HL-60/S4 treated with phorbol 12-myristate 13-acetate at 8.2 ng/mL for 4 days and 3 days (cell line): ENCODE measurements at regions not wholly inside any gene's neighbourhood (a gene's known extent, or its start where the extent isn't known, plus 50 kb on each side); places are given as distances from the start of the nearest gene placed in this dataset.

ENCODE experiments used
- in situ Hi-C: fragments of 300-500 bp; cut with MboI; formaldehyde crosslinking; loops from 2 replicates; pipeline ENCODE4 v1.15.0; 2022; ENCODE audit warnings: low sequenced_read_pairs

DNA sequence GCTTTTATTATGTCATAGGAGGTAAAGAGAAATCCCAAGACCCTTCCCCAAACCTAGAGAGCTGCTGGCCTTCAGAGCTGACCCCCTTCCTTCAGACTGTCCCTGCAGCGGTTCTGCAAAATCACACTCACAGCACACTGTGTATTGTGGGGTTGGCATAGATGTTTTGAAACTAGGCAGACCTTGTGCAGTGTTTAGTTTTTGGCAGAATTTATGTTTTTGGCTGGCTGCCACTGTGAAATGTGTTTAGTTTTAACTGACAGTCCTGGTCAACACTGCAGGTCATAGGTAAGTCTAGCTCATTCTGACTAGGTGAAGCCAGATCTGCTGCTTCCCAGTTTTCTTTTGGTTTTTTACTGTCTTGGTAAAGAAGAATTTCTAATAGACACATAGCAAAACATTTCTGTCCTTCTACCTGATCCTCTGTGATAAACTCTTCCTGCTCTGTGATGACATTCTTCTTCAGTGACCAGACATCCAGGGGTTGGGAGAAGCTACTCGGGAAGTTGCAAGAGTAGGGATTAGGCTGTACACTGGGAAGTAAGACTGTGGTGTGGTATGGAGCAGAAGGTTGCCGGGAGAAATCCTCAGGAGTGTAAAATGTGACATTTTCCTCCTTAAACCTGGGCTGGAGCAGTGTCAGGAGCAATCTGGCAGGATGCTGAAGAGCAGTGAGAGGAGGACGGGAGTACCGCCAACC is 209.6 kb upstream of the MCTP2 start:
- in situ Hi-C loops = no loop called here

DNA sequence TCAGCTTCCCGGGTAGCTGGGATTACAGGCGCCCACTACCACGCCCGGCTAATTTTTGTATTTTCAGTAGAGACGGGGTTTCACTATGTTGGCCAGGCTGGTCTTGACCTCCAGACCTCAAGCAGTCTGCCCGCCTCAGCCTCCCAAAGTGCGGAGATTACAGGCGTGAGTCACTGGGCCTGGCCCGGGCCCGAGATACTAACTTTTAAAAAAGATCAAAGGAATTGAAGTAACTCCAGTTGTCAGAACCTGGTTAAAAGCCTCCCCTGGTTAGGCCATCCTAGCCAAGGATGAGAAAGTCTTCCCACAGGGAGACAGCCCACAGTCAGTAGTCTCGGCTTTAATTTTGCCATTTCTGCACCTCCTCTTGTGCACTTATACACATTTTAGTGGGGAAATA is 212.3 kb upstream of the MCTP2 start:
- in situ Hi-C loops = no loop called here

DNA sequence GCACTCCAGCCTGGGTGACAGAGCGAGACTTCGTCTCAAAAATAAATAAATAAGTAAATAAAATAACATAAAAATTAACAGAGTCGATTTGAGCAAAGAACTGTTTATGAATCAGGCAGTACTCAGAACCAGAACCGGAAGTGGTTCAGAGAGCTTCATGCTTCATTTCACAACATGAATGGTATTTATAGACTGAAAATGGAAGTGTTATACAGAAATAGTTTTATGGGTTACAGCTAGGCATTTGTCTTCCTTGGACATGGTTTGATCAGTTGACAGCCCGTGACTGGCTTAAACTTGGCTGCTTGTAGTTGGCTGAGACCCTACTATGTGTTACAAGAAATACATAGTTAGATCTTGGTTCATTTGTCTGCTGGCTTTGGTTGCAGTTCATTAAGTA is 216.0 kb upstream of the MCTP2 start:
- in situ Hi-C loops = no loop called here

DNA sequence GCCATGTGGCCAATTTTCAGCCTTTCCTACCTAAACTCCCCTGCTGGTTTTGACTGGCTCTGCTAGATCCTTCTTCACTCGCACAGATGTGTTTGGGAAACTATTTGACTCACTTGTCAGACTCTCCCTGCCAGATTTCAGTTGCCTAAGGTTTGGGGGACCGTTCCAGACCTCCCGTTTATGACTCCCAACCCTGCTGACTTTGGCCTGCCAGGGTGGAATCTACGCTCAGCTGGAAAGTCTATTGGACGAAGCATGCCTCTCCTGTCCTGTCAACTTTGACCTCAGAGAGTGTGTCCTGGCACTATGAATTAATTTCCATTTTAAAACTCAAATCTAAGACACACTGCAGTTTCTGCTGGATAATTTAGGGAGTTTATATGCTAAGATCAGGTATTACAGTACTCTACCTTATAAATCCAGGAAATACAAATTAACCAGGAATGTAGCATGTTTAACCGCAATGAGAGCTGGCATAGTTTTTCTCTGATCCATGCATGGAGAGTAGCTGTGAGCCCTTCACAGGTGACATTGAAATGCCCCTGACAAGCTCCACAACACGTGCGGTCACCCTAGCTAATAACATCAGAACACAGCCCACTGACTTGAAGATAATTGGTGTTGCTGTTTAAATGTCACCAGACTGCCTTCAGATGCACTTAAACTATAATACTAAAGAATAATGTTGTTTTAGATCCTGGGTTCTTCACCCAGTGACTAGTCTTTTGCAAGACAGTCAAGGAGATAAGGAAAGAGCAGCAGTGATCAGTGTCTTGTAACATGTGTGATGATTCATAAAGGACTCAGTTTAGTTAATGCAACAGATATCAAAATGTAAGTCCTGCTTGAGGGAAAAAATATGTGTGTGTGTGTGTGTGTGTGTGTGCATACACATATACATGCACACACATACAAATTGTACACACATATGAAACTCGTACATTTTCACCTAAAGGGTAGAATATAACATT is 223.0 kb upstream of the MCTP2 start:
- in situ Hi-C loops = no loop called here

DNA sequence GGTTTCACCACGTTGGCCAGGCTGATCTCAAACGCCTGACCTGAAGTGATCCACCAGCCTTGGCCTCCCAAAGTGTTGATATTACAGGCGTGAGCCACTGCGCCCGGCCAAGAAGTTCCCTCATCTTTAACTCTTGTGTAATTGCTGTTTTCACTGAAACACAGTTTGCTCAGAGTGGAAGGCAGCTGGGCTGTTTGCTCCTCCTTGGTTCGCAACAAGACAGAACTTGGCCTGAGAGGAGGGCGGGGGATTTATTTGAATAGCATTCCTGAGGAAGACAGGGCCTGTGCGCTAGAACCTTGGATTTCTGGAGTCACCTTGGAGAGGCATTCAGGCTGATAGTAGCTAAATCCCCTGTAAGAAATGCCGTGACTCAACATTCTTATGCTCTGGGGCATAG is 226.7 kb upstream of the MCTP2 start:
- in situ Hi-C loops = no loop called here

DNA sequence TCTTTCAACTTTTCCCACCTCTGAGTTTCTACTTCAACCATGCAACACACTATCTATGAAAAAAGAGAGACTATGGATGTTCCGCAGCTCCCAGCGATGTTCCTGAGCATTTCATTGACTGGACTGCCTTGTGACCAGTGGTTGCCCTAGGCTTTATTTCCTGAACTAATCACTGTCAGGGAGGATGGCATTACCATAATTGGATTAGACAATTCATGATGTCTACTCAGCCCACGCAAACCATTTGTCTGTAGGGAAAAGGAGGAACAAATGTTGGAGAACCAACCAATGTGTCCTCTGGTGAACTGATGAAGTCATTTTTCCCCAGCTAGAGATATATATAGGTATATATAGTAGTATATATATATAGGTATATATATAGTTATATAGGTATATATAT is 229.3 kb upstream of the MCTP2 start:
- in situ Hi-C loops = no loop called here

DNA sequence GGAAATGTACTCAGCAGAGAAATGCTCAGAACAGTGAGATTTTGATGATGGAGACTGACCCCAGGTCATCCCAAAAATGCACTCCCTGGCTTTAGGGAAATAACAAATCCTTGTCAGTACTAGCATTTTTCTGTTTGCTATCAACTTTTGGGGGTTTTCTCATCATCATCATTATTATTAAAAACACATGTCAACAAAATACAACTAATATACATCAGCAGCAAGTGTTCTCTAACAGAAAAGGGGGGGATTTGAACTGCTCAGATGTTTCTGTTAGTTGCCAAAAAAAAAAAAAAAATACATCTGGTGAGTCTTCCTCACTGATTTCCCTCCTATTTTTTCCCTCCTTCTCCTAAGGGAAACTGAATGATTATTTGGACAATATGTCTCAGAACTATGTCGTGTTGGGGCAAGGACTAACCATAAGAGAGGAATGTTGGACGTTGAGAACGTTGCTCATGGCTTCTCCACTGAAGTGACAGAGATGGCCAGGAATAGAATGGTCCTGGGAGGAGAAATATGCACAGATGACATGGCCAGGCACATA is 230.0 kb upstream of the MCTP2 start:
- in situ Hi-C loops = no loop called here

DNA sequence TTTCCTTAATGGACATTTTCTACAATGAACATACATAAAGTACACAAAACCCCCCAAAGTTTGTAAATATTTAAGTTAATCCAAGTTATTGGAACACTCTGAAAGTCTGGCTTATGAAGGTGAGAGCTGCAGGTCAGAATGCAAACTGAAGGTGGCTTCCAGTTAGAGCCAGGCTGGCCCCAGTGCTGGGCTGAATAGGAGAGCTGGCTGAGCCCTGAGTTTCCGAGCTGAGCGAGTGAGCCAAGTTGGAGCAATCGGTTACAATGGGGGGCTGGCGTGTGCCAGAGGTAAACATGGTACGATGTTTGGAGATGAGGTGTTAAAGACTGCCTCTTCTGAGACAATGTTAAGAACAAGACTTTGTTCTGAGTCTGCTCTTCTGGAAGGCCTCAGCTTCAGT is 230.8 kb upstream of the MCTP2 start:
- in situ Hi-C loops = no loop called here

DNA sequence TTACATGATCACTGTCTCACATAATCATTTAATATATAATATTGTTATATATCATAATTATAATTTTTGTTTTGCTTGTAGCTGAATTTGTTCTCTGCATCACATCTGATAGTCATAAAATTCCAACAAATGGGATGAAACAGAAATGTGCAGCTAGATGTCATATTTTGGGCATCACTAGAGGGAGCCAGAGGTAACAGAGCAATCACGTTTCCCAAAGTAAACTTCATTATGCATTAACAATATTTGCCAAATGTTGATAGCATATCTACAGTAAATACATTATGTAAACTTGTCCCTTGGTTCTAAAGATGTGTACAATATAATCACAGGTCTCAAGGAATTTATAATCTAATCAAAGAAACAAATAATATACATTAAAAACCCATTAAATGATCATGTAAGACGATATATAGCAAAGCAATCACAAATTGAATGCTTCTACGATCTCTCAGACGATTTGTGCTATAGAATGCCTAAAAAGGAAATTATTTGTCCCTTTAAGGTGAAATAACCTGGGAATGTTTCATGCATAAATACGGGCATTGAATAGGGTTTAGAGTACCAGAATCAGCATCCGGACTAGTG is 234.2 kb upstream of the MCTP2 start:
- in situ Hi-C loops = no loop called here

DNA sequence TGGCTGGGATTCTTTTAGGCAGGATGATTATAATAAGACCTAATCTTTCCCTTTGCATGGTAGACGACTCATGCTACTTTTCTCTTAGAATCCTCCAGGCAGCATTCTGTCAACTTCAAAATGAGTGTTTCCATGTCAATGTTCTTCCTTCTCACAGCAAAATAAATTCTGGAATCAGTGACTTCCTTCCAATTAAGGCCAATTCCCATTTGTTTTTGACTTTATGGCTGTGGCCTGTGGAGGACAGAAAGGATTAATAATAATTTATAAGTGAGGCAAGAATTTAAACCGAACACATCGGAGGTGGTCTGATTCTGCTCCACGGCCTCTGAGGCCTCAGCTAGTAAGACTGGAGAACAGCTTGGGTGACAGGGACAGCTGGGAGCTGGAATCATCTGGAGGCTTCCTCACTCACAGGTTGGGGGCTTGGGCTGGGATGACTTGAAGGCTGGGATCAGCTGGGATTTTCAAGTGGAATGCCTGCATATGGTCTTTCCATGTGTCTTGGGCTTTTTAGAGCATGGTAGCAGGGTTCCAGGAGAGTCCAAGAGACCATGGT is 241.8 kb upstream of the MCTP2 start:
- in situ Hi-C loops = no loop called here

DNA sequence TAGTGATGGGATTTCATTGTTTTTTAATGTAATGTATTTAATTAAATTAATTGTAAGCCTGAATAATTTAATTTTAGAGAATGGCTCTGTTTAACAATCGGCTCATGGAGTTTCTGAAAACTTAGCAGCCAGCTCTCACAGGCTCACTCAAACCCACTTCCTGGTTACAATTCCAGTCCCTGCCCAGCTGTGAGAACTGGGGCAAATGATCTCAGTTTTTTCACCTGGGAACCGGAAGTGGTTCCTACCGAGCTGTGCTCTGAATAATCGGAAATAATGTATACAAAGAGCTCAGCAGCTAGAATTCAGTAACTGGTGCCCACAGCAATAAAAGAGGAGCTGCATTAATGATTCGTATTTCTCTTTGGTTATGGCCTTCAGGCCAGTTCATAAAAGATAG is 244.3 kb upstream of the MCTP2 start:
- in situ Hi-C loops = no loop called here

DNA sequence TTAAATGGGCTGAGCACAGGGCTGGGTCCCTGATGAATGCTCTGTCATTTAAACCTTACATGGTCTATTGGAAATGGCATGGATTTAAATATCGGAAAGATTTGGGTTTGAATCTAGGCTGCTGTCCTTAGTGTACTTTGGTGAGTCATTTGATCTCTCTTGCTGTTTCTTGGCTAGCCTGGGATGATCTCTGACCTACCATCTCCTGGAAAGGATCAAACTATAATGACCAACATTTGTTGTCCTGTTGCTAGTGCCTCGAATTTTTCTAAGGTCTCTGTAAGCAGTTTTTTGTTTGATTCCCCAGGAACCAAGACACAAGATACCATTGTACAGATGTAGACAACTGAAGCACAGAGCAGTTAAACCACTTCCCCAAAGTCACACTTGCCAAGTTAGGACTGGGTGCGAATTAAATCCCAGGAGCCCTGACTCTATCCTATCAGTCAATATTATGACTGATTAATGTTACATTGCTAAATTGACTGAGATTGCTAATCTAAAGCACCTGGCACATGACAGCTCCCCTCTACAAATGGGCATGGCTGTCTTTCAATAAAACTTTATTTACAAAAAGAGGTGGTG is 244.9 kb upstream of the MCTP2 start:
- in situ Hi-C loops = no loop called here

DNA sequence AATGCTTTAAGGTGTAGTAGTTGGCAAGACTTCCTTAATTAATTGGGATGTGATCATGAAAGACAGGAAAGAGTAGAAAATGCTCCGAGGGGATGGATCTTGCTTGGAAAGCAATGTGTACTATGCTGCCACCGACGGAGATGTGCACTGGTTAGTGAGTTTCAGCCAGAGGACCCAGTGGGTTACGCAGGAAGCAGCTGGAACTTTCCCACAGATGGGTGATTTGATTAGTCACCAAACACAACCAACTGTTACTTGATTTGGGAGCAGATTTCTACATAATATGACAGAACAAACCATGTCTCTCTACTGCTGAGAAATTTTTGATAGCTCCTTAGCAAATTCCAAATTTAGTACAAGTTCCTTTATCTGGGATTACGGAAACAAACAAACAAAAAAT is 245.4 kb upstream of the MCTP2 start:
- in situ Hi-C loops = no loop called here

DNA sequence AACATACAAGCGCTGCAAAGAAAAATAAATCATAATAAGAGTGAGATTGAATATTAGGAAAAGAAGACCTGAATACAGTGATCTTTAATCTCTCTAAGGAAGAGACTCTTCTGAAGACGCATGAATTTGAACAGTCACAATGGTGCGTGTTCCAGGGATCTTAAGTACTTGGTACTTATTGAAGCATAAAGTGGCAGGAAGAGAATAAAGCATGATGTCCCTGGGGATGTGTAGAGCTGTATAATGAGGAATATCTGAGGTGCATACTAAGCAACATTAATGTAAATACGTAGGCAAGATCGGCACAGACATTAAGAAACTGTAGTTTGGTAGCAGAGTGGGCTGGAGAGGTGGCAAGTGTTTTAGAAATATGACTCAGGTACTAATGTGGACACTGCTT is 246.2 kb upstream of the MCTP2 start:
- in situ Hi-C loops = no loop called here

DNA sequence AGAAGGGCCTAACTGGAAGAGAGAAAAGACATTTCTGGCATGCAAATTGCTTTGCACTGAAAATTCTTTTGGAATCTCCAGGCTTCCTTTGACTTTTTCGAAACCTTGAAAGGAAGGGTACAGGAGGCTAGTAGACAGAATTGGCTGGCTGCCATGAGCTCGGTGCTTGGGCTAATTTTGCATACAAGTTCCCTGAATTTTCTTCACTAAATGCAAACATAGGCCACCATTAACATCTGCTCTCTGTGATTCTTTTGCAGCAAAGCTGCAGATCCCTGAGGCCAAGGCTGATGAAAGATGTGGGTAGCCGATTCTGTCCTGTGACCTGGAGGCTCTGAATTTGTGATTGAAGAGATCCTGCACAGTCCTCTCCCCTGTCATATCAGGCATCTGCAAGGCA is 247.8 kb upstream of the MCTP2 start:
- in situ Hi-C loops = no loop called here

DNA sequence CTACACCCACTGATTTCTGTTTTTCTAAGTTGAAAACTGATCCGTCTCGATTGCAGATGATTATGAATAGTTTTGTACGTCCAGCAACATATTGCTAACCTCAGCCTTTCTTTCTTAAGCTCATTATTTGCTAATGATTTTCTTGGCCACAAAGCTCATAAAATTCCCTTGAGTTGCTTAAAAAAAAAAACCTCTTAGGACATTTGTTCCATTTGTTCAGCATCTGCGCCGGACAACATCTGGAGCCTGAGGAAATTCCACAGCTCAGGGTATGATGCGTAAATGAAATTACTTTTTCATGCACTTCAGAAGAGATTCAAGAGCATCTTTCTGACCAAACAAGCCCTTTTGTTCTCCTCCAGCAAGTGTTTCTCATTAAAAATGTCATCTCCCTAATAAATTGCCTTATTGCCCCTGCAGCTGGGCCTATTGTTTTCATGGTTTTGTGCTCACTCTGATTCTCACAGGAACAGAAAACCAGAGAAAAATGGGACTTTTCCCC is 249.1 kb upstream of the MCTP2 start:
- in situ Hi-C loops = no loop called here

DNA sequence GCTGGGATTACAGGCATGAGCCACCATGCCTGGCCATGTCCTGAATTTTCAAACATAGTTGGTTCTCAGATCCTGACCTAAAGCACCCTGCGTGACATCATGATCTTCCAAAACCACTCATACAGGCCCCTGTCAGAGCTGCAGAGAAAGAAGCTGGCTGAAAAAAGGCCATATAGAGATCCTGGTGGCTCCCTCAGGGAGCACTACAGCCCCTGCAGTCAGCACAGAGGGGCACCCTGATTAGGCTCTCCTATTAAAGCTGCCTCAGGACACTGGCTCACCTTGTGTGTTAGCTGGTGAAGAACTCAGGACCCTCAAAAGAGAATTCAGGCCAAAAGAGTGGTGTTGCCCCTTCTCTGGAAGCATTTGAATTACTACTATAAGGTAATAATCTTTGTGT is 249.7 kb upstream of the MCTP2 start:
- in situ Hi-C loops = no loop called here

DNA sequence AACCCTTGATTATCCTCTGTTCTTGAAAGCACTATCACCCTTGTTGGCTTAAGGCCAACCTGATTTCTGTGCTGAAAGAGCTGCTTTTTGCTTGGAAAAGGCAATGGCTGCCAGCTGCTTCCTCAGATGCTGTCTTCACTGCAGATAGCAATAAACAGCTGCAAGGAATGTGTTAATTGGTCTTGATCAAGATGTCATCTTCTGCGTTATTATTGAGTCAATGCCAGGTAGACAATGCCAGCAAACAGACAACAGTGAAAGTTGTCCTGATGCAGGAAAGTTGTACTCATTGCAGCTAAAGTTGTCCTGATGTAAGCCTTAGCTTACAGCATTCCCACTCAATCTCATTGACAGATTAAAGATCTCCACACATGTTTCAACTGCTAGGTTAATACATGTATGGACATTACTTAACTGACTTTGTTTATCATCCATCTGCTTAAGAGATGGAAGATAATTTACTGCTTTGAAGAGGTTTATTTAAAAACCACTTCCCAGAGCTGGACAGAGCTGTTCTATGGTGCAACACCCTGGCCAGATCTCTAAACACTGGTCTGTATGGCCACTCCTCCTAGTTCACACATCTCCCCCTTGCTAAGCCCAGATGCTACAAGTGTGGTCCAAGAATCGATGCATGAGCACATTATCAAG is 251.0 kb upstream of the MCTP2 start:
- in situ Hi-C loops = no loop called here

DNA sequence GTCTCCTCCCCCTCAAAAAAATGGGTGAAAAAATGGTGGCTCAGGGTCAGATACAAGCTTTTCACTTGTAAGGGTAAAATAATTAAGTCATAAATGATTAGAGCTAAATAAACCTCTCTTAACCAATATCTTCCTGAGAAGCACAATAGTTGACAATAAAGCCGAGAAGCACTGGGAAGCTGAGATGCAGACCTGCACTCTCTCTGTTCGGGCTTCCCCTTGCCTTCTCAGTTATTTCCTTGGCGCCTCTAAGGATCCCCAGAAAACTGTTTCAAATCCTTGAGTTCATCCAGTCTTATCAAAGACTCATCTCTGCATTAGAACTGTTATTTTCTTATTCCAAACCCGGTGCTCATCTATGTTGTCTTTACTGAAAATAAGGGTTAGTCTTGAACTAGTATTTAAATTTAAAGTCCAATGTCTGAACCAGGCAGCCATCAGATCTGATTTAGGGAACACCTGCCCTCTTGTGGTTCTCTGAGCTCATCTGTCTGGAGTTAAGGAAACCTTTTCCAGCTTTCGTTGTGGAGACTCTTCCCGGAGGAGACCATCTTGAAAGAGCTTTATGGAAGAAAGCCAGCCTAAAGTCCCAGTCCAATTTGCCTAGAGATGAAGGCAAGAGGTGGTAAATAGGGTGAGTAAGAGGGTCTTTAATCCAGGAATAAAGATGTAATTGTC is 256.4 kb upstream of the MCTP2 start:
- in situ Hi-C loops = no loop called here

DNA sequence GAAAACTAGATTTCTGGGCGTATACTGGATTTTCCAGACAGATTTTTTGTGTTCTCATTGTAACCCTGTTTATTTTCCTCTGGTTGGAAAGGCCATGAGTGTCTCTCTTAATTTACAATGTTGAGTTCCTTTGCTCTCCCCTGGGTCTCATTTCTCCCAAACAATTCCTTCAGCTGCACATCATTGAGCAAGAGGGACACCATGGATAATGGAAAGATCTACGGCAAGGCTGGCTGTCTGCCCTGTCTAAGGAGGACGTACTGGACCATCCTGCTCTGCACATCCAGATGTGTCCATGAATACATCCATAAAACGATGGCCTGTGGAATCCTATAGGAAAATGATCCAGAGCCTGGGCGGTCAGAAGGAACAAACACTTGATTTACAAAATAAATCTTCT is 258.1 kb upstream of the MCTP2 start:
- in situ Hi-C loops = no loop called here
